Natural killer cell (primary cell): ENCODE measurements at regions not wholly inside any gene's neighbourhood (a gene's known extent, or its start where the extent isn't known, plus 50 kb on each side); places are given as distances from the start of the nearest gene placed in this dataset.

Experiments
- ATAC-seq, 3 donors: fragments of 150-1000 bp in 2 of 3; fragments of 200-7000 bp in 1 of 3; cut with Tn5 transposase; 1 replicate in 1 of 3; 2 replicates in 2 of 3; pipeline ENCODE4 v1.10.0; 2021; ENCODE audit warnings: mild to moderate bottlenecking in 2 of 3, moderate library complexity in 2 of 3
- DNase-seq, 2 donors: peaks; one replicate each; pipeline versions ENCODE4 v3.0.0 to v3.0.0-alpha.2; 2013 to 2021; ENCODE audit warnings: mixed read lengths in 1 of 2
- H3K27ac ChIP-seq: one replicate; pipeline ENCODE4 v1.5.1; 2013; ENCODE audit warnings: mild to moderate bottlenecking, low read length
- H3K27me3 ChIP-seq: one replicate; pipeline ENCODE4 v1.6.1; 2013; ENCODE audit warnings: low read length; ENCODE audit not compliant: control insufficient read depth, insufficient read depth
- H3K36me3 ChIP-seq: one replicate; pipeline ENCODE4 v1.6.1; 2013; ENCODE audit warnings: low read length; ENCODE audit not compliant: control insufficient read depth, insufficient read depth
- H3K4me1 ChIP-seq: one replicate; pipeline ENCODE4 v1.6.1; 2013; ENCODE audit warnings: low read length; ENCODE audit not compliant: control insufficient read depth, insufficient read depth
- H3K4me3 ChIP-seq: one replicate; pipeline ENCODE4 v1.5.1; 2013; ENCODE audit warnings: low read length
- H3K9me3 ChIP-seq: one replicate; pipeline ENCODE4 v1.6.1; 2013; ENCODE audit warnings: low read length; ENCODE audit not compliant: control insufficient read depth, insufficient read depth
- H3K27ac Mint-ChIP-seq, 2 donors: one replicate each; pipeline ENCODE4 v1.8.0; 2022; ENCODE audit warnings: mild to moderate bottlenecking in 2 of 2, mixed read lengths in 2 of 2, moderate library complexity in 1 of 2
- H3K27me3 Mint-ChIP-seq, 2 donors: one replicate each; pipeline ENCODE4 v1.8.0; 2022; ENCODE audit warnings: low read depth in 2 of 2, mixed read lengths in 2 of 2
- H3K36me3 Mint-ChIP-seq: one replicate; pipeline ENCODE4 v1.8.0; 2022; ENCODE audit warnings: mixed read lengths
- H3K4me1 Mint-ChIP-seq, 2 donors: one replicate each; pipeline ENCODE4 v1.8.0; 2022; ENCODE audit warnings: mixed read lengths in 2 of 2
- H3K4me3 Mint-ChIP-seq: one replicate; pipeline ENCODE4 v1.8.0; 2022; ENCODE audit warnings: mild to moderate bottlenecking, moderate library complexity, mixed read lengths
- H3K9me3 Mint-ChIP-seq, 2 donors: one replicate each; pipeline ENCODE4 v1.8.0; 2022; ENCODE audit warnings: mixed read lengths in 2 of 2
- WGBS: methylation state at CpG from one replicate; pipeline ENCODE4 v1.1.7; 2013; ENCODE audit warnings: missing lambda C conversion rate; ENCODE audit not compliant: insufficient coverage; 5-methylcytosine and 5-hydroxymethylcytosine counted together
- intact Hi-C: fragments of 100-400 bp; cut with micrococcal nuclease; formaldehyde crosslinking; loops from one replicate; pipeline ENCODE4 v1.14.2; 2022
- TF ChIP-seq, protein P1 (sequence below): fragments of 200-600 bp; IDR thresholded peaks from one replicate; pipeline ENCODE4 v1.8.0; 2022; ENCODE audit warnings: antibody characterized with exemption

DNA sequence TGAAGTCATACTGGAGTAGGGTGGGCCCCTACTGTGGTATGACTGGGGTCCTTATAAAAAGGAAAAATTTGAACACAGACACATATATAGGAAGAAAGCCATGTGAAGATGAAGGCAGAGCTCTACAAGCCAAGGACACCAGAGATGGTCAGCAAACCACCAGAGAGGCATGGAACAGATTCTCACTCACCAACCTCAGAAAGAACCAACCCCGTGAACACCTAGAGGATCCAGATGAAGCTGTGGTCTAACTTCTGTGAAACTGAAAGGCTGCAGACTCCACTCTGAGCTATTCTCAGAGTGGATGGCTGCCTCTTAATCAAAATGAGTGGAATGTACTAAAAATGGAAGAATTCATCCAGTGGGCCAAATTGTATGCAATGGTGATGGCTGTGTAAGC lies 149.6 kb downstream of the ABCA8 start:
- peak in 1 of 3 donors; percentile 10 for ATAC-seq
- Histone ChIP-seq H3K4me1 (no peaks in the 10 kb centered on the region), H3K27me3 (no peaks in the 10 kb centered on the region), H3K27ac (no peak overlapping the region), H3K4me3 (no peak overlapping the region), H3K36me3 (no peaks in the 10 kb centered on the region), H3K9me3 (no peaks in the 10 kb centered on the region)
- intact Hi-C loops, result no loop called here
- TF ChIP-seq, protein P1, sequence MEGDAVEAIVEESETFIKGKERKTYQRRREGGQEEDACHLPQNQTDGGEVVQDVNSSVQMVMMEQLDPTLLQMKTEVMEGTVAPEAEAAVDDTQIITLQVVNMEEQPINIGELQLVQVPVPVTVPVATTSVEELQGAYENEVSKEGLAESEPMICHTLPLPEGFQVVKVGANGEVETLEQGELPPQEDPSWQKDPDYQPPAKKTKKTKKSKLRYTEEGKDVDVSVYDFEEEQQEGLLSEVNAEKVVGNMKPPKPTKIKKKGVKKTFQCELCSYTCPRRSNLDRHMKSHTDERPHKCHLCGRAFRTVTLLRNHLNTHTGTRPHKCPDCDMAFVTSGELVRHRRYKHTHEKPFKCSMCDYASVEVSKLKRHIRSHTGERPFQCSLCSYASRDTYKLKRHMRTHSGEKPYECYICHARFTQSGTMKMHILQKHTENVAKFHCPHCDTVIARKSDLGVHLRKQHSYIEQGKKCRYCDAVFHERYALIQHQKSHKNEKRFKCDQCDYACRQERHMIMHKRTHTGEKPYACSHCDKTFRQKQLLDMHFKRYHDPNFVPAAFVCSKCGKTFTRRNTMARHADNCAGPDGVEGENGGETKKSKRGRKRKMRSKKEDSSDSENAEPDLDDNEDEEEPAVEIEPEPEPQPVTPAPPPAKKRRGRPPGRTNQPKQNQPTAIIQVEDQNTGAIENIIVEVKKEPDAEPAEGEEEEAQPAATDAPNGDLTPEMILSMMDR, result no peak
- Mint-ChIP-seq H3K27me3 (peaks cover 0 to 6% of the 10 kb centered on the region in 2 donors), H3K4me1 (no peaks in the 10 kb centered on the region), H3K36me3 (no peaks in the 10 kb centered on the region), H3K27ac (no peak overlapping the region), H3K9me3 (no peaks in the 10 kb centered on the region), H3K4me3 (no peak overlapping the region)
- DNase-seq, result no peak
- 79% methylated on average over 1 of the region's 1 CpG for WGBS

DNA sequence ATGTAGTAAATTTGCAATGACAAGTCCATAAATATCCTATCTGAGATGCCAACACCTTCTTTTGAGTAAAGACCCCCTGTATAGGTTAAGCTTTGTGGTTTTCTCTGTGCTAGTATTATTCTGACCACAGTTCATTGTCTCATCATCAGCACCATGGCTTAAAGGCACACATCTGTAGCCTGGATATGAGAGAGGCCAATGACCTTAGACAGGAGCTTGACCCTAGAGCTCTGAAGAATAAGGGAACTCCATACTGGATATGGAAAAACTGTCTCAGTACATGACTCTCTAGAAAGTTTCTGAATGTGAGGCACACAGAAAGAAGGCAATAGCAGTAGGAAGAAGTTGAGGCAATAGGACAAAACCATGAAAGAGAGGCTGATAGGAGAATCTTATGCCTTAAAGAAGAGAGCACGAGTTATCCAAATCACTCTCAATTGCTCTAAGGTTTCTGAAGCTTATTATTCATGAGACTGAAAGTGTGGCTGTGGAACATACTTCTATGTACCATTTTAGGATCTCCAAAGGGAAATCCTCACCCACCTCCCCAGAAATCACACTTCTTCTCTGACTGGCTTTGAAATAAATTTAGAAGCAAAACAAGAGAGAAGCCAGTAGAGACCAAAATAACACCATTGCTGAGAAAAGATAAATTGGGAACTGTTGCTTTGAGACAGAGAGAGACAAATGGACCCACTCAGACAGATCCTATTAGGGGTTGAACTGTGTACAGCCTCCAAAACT lies 150.2 kb downstream of the ABCA8 start:
- H3K9me3 ChIP-seq, result no peaks in the 10 kb centered on the region
- no peaks in the 10 kb centered on the region for H3K27me3 ChIP-seq
- Mint-ChIP-seq H3K27me3 (peaks cover 0 to 6% of the 10 kb centered on the region in 2 donors), H3K4me1 (no peaks in the 10 kb centered on the region), H3K36me3 (no peaks in the 10 kb centered on the region), H3K9me3 (no peaks in the 10 kb centered on the region), H3K4me3 (no peak overlapping the region), H3K27ac (no peak overlapping the region)
- no peak overlapping the region for H3K27ac ChIP-seq
- WGBS, result no CpG with 5 or more reads among the region's 1 CpG
- TF ChIP-seq, protein P1, result no peak
- H3K36me3 ChIP-seq, result no peaks in the 10 kb centered on the region
- no peak for DNase-seq
- ATAC-seq, result no peak
- no peak overlapping the region for H3K4me3 ChIP-seq
- intact Hi-C loops, result no loop called here
- H3K4me1 ChIP-seq, result no peaks in the 10 kb centered on the region

DNA sequence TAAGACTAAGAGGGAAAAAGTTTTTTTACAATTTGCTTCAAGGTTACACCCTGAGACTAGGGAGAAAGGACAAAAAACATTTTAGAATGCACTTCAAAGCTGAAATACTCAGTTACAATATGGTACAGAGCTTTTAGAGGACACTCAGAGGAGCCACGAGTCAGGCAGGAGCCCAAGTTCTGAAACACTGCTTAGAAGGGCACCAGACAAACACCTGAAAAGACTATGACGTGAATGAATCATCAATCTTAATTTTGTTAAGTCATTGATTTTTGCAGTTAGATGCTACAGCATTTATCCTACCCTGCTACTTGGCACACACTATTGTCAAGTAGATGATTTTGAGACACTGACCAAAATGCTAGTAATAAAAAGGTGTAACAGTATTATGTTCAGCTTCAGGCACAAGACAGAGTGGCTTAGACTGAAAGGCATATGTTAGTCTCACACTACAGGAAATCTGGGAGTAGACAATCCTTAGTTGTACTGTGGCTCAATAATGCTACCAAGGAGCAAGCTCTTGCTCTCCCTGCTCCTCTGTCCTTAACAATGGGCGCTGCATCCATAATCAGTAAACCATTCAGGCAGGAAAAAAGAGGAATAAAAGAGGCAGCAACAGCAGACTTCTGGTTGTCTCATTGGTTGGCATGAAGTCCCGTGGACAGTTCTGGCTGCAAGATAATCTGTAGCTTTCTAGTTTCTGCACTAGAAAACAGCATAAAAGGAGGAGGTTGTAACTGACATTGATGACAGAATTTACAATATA lies 151.8 kb downstream of the ABCA8 start:
- Histone ChIP-seq H3K4me1 (no peaks in the 10 kb centered on the region), H3K27ac (no peak overlapping the region), H3K36me3 (no peaks in the 10 kb centered on the region), H3K4me3 (no peak overlapping the region), H3K27me3 (no peaks in the 10 kb centered on the region), H3K9me3 (no peaks in the 10 kb centered on the region)
- intact Hi-C loops, result no loop called here
- Mint-ChIP-seq H3K27ac (no peak overlapping the region), H3K27me3 (peaks cover 0 to 6% of the 10 kb centered on the region in 2 donors), H3K9me3 (no peaks in the 10 kb centered on the region), H3K4me3 (no peak overlapping the region), H3K4me1 (no peaks in the 10 kb centered on the region), H3K36me3 (no peaks in the 10 kb centered on the region)
- ATAC-seq (no peak), DNase-seq (no peak)
- 69% methylated on average over 4 of the region's 4 CpGs for WGBS
- TF ChIP-seq, protein P1, result no peak
